GM13976 (cell line): ENCODE measurements at regions not wholly inside any gene's neighbourhood (a gene's known extent, or its start where the extent isn't known, plus 50 kb on each side); places are given as distances from the start of the nearest gene placed in this dataset.

Experiments
- DNase-seq: peaks from one replicate; pipeline ENCODE4 v3.0.0; 2012; ENCODE audit warnings: low spot score
- in situ Hi-C: fragments of 300-500 bp; cut with MboI; formaldehyde crosslinking; loops from one replicate; pipeline ENCODE4 v1.12.0; 2022; ENCODE audit warnings: low sequenced_read_pairs, mixed read lengths, inconsistent platforms; ENCODE audit not compliant: unreplicated experiment
- TF ChIP-seq, protein P1 (sequence below): IDR thresholded peaks from 2 replicates; pipeline ENCODE4 v1.5.1; 2012; ENCODE audit warnings: borderline replicate concordance, mild to moderate bottlenecking; ENCODE audit not compliant: insufficient read depth; ENCODE audit errors: extremely low read depth, missing control alignments, control extremely low read depth

DNA sequence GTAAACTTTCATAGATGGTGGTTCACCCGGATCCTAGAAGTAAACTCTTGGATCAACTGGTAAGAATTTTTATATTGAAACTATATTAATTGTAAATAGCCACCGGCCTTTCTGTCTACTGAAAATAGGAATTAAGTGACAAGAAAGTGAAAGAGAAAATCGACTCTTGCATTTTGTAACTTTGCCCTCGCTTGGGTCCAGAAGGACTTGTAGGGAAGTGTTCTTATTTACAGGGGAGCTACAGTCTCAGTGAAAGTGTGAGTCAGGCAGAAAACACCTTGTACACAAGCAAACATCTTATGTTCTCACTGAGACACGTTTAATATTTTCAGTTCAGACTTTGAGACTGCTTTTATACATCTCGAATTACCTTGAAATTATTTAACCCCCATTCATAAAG lies 238.9 kb downstream of the BLID start:
- DNase-seq: no peak
- in situ Hi-C loops: no loop called here
- TF ChIP-seq, protein P1, sequence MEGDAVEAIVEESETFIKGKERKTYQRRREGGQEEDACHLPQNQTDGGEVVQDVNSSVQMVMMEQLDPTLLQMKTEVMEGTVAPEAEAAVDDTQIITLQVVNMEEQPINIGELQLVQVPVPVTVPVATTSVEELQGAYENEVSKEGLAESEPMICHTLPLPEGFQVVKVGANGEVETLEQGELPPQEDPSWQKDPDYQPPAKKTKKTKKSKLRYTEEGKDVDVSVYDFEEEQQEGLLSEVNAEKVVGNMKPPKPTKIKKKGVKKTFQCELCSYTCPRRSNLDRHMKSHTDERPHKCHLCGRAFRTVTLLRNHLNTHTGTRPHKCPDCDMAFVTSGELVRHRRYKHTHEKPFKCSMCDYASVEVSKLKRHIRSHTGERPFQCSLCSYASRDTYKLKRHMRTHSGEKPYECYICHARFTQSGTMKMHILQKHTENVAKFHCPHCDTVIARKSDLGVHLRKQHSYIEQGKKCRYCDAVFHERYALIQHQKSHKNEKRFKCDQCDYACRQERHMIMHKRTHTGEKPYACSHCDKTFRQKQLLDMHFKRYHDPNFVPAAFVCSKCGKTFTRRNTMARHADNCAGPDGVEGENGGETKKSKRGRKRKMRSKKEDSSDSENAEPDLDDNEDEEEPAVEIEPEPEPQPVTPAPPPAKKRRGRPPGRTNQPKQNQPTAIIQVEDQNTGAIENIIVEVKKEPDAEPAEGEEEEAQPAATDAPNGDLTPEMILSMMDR: no peak

DNA sequence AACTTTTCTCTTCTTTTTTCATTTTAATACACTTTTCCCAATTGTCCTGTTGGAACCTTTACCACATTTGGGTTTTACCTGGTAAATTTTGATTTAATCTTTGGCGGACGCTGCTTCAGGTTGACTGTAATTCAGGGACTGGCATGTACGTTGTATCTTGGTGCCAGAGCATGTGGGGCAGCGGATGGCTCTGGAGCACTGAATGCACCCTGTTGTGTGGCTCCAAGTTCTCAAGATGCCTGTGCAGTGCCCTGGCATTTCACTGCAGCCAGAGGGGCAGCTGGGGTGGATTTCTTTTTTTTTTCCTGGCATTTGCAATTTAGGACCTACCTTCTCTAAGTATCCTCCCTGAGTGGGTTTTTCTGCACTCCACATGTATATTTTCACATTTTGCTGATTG lies 242.2 kb downstream of the BLID start:
- TF ChIP-seq, protein P1: no peak
- in situ Hi-C loops: no loop called here
- DNase-seq: no peak

DNA sequence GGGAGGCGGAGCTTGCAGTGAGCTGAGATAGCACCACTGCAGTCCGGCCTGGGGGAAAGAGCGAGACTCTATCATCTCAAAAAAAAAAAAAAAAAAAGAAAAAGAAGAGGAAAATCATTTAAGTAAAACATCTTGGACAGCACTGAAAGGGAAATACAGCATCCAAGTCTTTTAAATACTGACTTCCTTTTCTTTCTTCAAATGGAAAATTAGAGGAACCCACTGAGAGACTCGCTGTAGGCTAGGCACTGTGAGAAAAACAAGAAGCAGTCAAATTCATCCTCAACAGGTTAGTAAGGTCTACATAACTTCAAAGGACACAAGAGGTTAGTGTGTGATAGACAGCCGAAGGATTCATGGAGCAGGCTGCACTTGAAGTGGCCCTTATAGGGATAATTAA lies 243.7 kb downstream of the BLID start:
- DNase-seq: no peak
- TF ChIP-seq, protein P1: no peak
- in situ Hi-C loops: no loop called here

DNA sequence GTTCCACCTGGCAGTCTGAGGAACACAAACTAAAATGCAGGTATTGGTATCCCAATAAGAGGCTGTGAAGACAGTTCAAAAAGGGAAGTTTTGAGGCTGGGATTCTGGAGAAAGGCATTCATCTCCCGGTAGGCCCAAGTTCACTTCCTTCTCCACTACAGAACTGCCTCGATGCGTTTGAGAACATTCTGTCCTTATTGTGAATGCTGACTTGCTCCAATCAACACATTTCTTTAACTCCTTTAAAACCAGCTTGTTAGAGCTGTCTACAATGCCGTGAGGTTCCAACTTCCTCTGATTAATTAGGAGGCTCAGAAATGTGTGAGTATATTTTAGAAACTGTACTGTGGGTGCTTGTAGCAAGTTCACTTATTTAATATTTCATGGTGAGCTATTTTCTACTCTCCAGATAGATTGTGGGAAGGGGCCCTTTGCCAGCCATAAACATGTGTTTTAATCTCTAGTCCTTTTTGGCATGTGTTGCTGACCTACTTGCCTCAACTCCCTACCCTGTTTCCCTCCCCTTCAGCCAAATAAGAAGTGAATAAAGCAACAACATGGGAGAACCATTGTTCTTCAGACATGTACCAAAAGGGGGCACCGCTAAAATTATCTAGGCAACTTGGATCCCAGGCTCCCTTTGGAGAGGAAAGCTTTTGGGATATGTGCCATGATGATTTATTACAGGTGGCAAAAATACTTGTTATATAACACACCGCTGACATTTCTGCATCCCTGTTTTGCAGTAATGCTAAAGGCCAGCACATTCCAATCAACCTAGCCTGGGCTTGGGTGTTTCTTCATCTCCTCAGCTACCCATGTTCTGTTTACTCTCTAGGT lies 245.6 kb downstream of the BLID start:
- DNase-seq: no peak
- in situ Hi-C loops: no loop called here
- TF ChIP-seq, protein P1: no peak

DNA sequence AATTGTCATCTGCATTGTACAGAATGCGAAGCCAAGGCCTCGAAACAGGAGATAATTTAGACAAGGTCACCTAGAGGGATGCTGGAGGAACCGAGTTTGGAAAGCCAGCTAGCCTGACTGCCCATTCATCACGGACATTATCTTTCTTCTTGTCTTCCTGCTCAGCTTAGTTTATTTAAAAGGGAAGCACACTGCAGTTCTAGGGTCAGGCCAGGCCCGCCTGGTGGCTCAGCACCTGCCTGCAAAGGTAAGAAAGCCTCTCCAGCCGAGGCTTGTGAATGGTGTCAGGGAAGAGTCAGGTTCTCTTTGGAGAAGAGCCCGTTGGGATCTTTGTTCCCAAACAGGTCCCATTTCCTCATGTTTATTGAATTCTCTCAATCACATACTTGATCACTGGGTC lies 246.5 kb downstream of the BLID start:
- in situ Hi-C loops: no loop called here
- no peak for DNase-seq
- TF ChIP-seq, protein P1: no peak

DNA sequence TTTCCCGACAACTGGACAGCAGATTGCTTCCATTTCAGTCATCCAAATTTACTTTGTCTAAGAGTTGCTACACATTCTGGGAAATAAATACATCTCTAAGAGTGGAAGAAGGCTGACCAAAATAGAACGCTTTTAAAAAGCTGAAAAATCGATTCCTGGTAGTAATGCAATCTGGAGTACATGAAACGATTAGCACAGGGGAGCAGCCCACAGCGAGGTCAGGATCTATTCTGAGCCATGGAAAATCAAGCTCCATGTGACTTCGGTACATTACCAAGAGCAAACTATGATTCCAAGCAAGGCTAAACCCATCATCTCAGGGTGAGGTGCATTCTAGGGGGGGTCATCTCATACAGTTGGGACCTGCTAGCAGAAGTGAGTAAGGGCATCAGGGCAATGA lies 249.3 kb downstream of the BLID start:
- TF ChIP-seq, protein P1: no peak
- no peak for DNase-seq
- in situ Hi-C loops: no loop called here

DNA sequence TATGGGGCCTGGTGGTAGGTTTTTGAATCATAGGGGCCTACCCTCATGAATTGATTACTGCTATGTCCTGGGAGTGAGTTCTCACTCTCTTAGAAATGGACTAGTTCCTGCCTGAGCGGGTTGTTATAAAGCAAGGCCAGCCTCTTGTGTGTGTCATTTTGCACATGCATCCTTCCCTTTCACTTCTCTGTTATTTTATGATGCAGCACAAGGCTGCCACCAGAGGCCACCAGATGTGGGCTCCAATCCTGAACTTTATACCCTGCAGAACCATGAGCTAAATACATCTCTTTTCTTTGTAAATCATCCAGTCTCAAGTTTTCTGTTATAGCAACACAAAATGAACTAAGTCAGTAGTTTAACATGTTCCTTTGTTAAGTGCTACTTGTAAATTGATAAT lies 251.4 kb downstream of the BLID start:
- in situ Hi-C loops: no loop called here
- no peak for DNase-seq
- TF ChIP-seq, protein P1: no peak
